Testis (tissue), 2 donors: ENCODE measurements at regions not wholly inside any gene's neighbourhood (a gene's known extent, or its start where the extent isn't known, plus 50 kb on each side); places are given as distances from the start of the nearest gene placed in this dataset.

Experiments
- DNase-seq: peaks from one replicate; pipeline ENCODE4 v3.0.0-alpha.2; 2019
- H3K27ac ChIP-seq, 2 donors: fragments of 200-600 bp; sonication (generic); one replicate each; pipeline ENCODE4 v1.5.1; 2019
- H3K27me3 ChIP-seq: fragments of 200-600 bp; sonication (generic); one replicate; pipeline ENCODE4 v1.5.1; 2019
- H3K36me3 ChIP-seq: fragments of 200-600 bp; sonication (generic); one replicate; pipeline ENCODE4 v1.5.1; 2017; ENCODE audit warnings: low read depth; ENCODE audit errors: missing control alignments
- H3K4me1 ChIP-seq: fragments of 200-600 bp; sonication (generic); one replicate; pipeline ENCODE4 v1.5.1; 2019
- H3K4me3 ChIP-seq, 2 donors: fragments of 200-600 bp; sonication (generic); one replicate each; pipeline ENCODE4 v1.5.1; 2017 to 2019
- H3K9me3 ChIP-seq: fragments of 200-600 bp; sonication (generic); one replicate; pipeline ENCODE4 v1.5.1; 2017
- POLR2A ChIP-seq: fragments of 450-650 bp; IDR thresholded peaks from one replicate; pipeline ENCODE4 v1.6.1; 2017; ENCODE audit warnings: antibody characterized with exemption, mild to moderate bottlenecking, moderate library complexity
- WGBS, 2 donors: methylation state at CpG; one replicate each; pipeline ENCODE4 v1.1.5; 2018; 5-methylcytosine and 5-hydroxymethylcytosine counted together
- intact Hi-C: fragments of 100-400 bp; cut with DNase I; formaldehyde crosslinking; loops from one replicate; pipeline ENCODE4 v1.15.1; 2023; ENCODE audit warnings: low total_unique reads
- TF ChIP-seq, protein P1 (sequence below), 3 experiments: fragments of 450-650 bp in 2 of 3; fragments of 200-600 bp in 1 of 3; sonication (generic) in 1 of 3; IDR thresholded peaks; one replicate each; pipeline ENCODE4 v1.5.1; 2016 to 2019; ENCODE audit warnings: antibody characterized with exemption in 3 of 3, mild to moderate bottlenecking in 2 of 3, moderate library complexity in 1 of 3

DNA sequence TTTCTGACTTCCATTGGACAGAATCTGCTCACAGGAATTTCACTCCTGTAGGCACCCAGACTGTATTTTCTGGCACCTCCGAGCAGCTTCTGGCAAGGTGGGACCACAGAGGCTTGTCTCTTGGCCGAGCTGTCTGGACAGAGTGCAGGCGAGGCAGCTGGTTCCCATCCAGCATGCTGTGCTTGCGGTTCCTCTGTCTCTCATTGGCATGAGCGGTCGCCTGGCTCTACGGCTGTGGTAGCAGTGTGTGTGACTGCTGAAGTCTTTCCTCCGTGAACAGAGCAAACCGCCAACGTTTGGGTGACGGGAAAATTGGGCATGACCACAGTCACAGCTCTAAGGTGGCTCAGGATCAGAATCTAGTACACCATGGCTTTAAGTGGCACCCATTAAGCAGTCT, 411.7 kb upstream of the NETO1 start:
- intact Hi-C loops: no loop called here
- H3K4me1 ChIP-seq: no peaks in the 10 kb centered on the region
- DNase-seq: no peak
- no peaks in the 10 kb centered on the region for H3K36me3 ChIP-seq
- TF ChIP-seq, protein P1, sequence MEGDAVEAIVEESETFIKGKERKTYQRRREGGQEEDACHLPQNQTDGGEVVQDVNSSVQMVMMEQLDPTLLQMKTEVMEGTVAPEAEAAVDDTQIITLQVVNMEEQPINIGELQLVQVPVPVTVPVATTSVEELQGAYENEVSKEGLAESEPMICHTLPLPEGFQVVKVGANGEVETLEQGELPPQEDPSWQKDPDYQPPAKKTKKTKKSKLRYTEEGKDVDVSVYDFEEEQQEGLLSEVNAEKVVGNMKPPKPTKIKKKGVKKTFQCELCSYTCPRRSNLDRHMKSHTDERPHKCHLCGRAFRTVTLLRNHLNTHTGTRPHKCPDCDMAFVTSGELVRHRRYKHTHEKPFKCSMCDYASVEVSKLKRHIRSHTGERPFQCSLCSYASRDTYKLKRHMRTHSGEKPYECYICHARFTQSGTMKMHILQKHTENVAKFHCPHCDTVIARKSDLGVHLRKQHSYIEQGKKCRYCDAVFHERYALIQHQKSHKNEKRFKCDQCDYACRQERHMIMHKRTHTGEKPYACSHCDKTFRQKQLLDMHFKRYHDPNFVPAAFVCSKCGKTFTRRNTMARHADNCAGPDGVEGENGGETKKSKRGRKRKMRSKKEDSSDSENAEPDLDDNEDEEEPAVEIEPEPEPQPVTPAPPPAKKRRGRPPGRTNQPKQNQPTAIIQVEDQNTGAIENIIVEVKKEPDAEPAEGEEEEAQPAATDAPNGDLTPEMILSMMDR (IDR thresholded peaks at IDR 0.05): no peak
- no peak for TF ChIP-seq POLR2A
- no peak overlapping the region for H3K27ac ChIP-seq
- 62 to 75% methylated on average over 7 to 11 of the region's 11 CpGs for WGBS, 2 donors
- H3K27me3 ChIP-seq: no peaks in the 10 kb centered on the region
- peak overlapping the region in 1 of 2 donors; percentile 7 for H3K4me3 ChIP-seq
- no peaks in the 10 kb centered on the region for H3K9me3 ChIP-seq

DNA sequence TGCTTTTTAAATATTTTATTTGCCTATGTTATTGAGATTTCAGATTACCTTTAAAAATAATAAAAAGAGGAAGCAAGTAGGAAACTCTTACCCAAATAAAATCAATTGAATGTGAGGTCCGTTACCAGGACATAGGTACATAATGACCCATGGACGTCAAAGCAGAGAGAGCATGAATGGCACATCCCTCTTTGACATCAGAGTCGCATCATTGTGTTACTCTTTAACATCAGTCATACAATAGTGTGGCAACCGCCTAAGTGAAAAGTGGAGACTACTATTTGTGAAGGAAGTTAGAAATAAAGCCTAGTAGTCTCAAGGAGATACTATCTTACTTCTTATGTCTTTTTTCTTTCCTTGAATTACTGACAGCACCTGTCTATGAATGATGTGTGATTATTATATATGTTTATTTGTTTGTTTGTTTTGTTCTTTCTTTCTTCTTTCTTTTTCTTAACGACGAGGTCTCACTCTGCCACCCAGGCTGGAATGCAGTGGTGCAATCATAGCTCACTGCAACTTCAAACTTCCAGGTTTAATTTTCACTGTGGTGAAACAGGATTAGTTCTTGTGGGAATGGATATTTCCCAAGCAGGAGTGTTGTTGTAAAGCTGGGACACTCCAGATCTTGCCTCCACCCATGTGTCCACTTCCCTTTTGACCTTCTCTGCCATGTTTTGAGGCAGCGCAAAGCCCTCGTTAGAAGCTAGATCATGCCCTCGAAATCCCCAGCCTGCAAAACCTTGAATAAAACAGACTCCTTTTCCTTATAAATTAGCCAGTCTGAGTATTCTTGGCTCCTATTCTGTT, 407.2 kb upstream of the NETO1 start:
- Histone ChIP-seq H3K4me1 (no peaks in the 10 kb centered on the region), H3K4me3 (no peak overlapping the region), H3K27ac (no peak overlapping the region), H3K36me3 (no peaks in the 10 kb centered on the region), H3K27me3 (no peaks in the 10 kb centered on the region), H3K9me3 (no peaks in the 10 kb centered on the region)
- DNase-seq: no peak
- no peak for TF ChIP-seq POLR2A
- TF ChIP-seq, protein P1 (IDR thresholded peaks at IDR 0.05): no peak
- intact Hi-C loops: no loop called here
- WGBS, 2 donors: 83% methylated on average over 9 of the region's 9 CpGs

DNA sequence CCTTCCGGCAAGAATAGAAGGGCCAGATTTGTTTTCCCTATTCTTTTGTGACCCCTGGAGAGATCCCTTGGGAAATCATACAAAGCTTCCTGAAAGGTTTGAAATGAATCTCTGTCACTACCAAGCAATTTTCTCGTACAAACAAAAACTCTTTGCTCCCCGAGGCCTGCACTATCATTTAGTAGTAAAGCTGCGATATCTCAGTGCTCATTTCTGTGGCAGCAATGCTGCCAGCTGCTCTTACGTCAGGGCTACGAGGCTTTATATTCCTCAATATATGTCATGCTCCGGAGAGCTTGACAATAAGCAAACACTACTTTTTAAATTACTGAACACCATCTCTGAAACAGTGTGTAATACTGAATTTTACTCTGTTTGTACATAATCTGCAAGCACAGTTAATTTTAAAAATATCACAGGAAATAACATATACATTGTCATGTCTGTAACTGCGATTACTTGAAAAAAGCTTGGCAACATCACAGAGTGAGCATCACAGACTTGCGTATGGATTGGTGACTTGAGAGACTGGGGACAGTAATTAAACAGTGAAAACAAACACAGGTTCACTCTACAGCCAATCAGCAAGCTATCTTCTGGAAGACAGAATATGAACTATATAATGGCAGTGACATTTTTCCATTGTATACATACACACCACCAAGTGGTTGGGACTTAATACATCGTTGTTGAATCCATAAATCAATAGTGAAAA, 403.3 kb upstream of the NETO1 start:
- 79 to 81% methylated on average over 10 of the region's 10 CpGs for WGBS, 2 donors
- H3K9me3 ChIP-seq: no peaks in the 10 kb centered on the region
- TF ChIP-seq POLR2A: no peak
- TF ChIP-seq, protein P1 (IDR thresholded peaks at IDR 0.05): no peak
- no peaks in the 10 kb centered on the region for H3K36me3 ChIP-seq
- no peaks in the 10 kb centered on the region for H3K27me3 ChIP-seq
- no peak overlapping the region for H3K27ac ChIP-seq
- no peaks in the 10 kb centered on the region for H3K4me1 ChIP-seq
- DNase-seq: no peak
- H3K4me3 ChIP-seq: no peak overlapping the region
- intact Hi-C loops: no loop called here

DNA sequence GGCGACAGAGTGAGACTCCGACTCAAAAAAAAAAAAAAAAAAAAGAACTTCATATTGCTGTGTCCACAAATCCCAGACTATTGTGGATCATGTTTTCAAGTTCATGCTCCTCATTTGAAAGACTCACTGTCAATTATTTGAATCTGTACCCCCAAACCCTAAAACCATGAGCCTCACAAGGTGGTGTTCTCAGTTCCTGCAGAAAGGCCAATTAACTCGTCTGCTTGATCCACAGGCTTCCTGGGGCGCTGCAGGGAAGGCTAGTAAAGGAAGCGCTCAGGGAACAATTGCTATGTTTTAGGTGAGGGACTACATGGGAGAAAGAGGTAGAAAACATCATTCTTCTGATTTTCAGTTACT, 396.8 kb upstream of the NETO1 start:
- intact Hi-C loops: no loop called here
- DNase-seq: no peak
- Histone ChIP-seq H3K9me3 (no peaks in the 10 kb centered on the region), H3K4me3 (peak overlapping the region; percentile 29 to 43), H3K36me3 (no peaks in the 10 kb centered on the region), H3K27me3 (no peaks in the 10 kb centered on the region), H3K4me1 (no peaks in the 10 kb centered on the region), H3K27ac (no peak overlapping the region)
- TF ChIP-seq, protein P1 (IDR thresholded peaks at IDR 0.05): no peak
- no peak for TF ChIP-seq POLR2A
- 53 to 54% methylated on average over 4 to 5 of the region's 5 CpGs for WGBS, 2 donors
